ENCODE measurements at regions not wholly inside any gene's neighbourhood (a gene's known extent, or its start where the extent isn't known, plus 50 kb on each side); places are given as distances from the start of the nearest gene placed in this dataset.

GRCh38 chr13:85659493-85659892 lies 139.7 kb downstream of the SLITRK6 start:
- TF ChIP-seq EZH2phosphoT487 (IDR thresholded peaks at IDR 0.05; ENCODE audit: borderline replicate concordance, low read length): no peak
- TF ChIP-seq, protein P1, sequence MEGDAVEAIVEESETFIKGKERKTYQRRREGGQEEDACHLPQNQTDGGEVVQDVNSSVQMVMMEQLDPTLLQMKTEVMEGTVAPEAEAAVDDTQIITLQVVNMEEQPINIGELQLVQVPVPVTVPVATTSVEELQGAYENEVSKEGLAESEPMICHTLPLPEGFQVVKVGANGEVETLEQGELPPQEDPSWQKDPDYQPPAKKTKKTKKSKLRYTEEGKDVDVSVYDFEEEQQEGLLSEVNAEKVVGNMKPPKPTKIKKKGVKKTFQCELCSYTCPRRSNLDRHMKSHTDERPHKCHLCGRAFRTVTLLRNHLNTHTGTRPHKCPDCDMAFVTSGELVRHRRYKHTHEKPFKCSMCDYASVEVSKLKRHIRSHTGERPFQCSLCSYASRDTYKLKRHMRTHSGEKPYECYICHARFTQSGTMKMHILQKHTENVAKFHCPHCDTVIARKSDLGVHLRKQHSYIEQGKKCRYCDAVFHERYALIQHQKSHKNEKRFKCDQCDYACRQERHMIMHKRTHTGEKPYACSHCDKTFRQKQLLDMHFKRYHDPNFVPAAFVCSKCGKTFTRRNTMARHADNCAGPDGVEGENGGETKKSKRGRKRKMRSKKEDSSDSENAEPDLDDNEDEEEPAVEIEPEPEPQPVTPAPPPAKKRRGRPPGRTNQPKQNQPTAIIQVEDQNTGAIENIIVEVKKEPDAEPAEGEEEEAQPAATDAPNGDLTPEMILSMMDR (IDR thresholded peaks at IDR 0.05; ENCODE audit: low read depth, low read length, poor library complexity, severe bottlenecking): no peak
- H4K20me1 ChIP-seq (ENCODE audit: control insufficient read depth, insufficient read depth, low read depth, low read length): no peaks in the 10 kb centered on the region
- H3K4me2 ChIP-seq (ENCODE audit: low read length): no peak overlapping the region
- no peak overlapping the region for H3K27ac ChIP-seq (ENCODE audit: low read depth, low read length)
- no peaks in the 10 kb centered on the region for H3K9me2 ChIP-seq (replicated peaks; ENCODE audit: control insufficient read depth, low read length)
- H3K4me3 ChIP-seq (ENCODE audit: low read length): no peak overlapping the region
- H3K9me3 ChIP-seq (ENCODE audit: control insufficient read depth, insufficient read depth, low read length): no peaks in the 10 kb centered on the region
- H3K79me2 ChIP-seq (ENCODE audit: control insufficient read depth, low read length): no peaks in the 10 kb centered on the region
- no peaks in the 10 kb centered on the region for H3K36me3 ChIP-seq (ENCODE audit: control insufficient read depth, low read length)
- H3K4me1 ChIP-seq (ENCODE audit: control insufficient read depth, low read length): no peaks in the 10 kb centered on the region
- H3F3A ChIP-seq (ENCODE audit: control insufficient read depth, insufficient read depth): no peaks in the 10 kb centered on the region
- H3K27me3 ChIP-seq (ENCODE audit: control insufficient read depth, low read length): no peaks in the 10 kb centered on the region

- TF ChIP-seq EZH2phosphoT487 (IDR thresholded peaks at IDR 0.05; ENCODE audit: borderline replicate concordance, low read length): no peak
- H3K4me3 ChIP-seq (ENCODE audit: low read length): no peak overlapping the region
- H3K9me3 ChIP-seq (ENCODE audit: control insufficient read depth, insufficient read depth, low read length): no peaks in the 10 kb centered on the region
- H3K36me3 ChIP-seq (ENCODE audit: control insufficient read depth, low read length): no peaks in the 10 kb centered on the region
- H3K4me2 ChIP-seq (ENCODE audit: low read length): no peak overlapping the region
- no peaks in the 10 kb centered on the region for H3F3A ChIP-seq (ENCODE audit: control insufficient read depth, insufficient read depth)
- no peaks in the 10 kb centered on the region for H3K9me2 ChIP-seq (replicated peaks; ENCODE audit: control insufficient read depth, low read length)
- H4K20me1 ChIP-seq (ENCODE audit: control insufficient read depth, insufficient read depth, low read depth, low read length): no peaks in the 10 kb centered on the region
- no peaks in the 10 kb centered on the region for H3K79me2 ChIP-seq (ENCODE audit: control insufficient read depth, low read length)
- no peak overlapping the region for H3K27ac ChIP-seq (ENCODE audit: low read depth, low read length)
- H3K27me3 ChIP-seq (ENCODE audit: control insufficient read depth, low read length): no peaks in the 10 kb centered on the region
- no peaks in the 10 kb centered on the region for H3K4me1 ChIP-seq (ENCODE audit: control insufficient read depth, low read length)
Observed at GRCh38 chr13:85657942-85658341, 141.3 kb downstream of the SLITRK6 start.

DNA sequence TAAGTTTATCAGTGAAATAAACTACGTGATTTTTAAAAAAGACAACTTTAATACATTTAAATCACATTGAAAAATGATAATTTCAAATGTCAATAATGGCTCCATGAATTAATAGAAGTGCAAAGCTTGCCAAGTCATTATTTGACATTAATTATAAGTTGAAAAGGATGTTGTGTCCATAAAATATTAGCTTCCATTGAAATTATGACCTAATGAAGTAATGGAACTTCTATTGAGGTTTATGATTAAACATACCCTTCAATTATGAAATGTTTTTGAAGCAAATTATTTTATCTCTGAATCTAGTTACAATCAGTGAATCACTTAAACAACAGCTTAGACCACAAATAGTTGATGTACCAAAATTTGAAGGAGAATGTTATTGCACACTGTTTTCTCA lies 144.2 kb downstream of the SLITRK6 start:
- Histone ChIP-seq H3F3A (ENCODE audit: control insufficient read depth, insufficient read depth) (no peaks in the 10 kb centered on the region), H3K9me3 (ENCODE audit: control insufficient read depth, insufficient read depth, low read length) (no peaks in the 10 kb centered on the region), H3K27ac (ENCODE audit: low read depth, low read length) (no peak overlapping the region), H4K20me1 (ENCODE audit: control insufficient read depth, insufficient read depth, low read depth, low read length) (no peaks in the 10 kb centered on the region), H3K4me1 (ENCODE audit: control insufficient read depth, low read length) (no peaks in the 10 kb centered on the region), H3K36me3 (ENCODE audit: control insufficient read depth, low read length) (no peaks in the 10 kb centered on the region), H3K79me2 (ENCODE audit: control insufficient read depth, low read length) (no peaks in the 10 kb centered on the region), H3K27me3 (ENCODE audit: control insufficient read depth, low read length) (no peaks in the 10 kb centered on the region), H3K4me2 (ENCODE audit: low read length) (no peak overlapping the region), H3K9me2 (replicated peaks; ENCODE audit: control insufficient read depth, low read length) (no peaks in the 10 kb centered on the region), H3K4me3 (ENCODE audit: low read length) (no peak overlapping the region)
- TF ChIP-seq EZH2phosphoT487 (IDR thresholded peaks at IDR 0.05; ENCODE audit: borderline replicate concordance, low read length): no peak
- TF ChIP-seq, protein P1 (IDR thresholded peaks at IDR 0.05; ENCODE audit: low read depth, low read length, poor library complexity, severe bottlenecking): no peak

- Histone ChIP-seq H3K9me2 (replicated peaks; ENCODE audit: control insufficient read depth, low read length) (no peaks in the 10 kb centered on the region), H3F3A (ENCODE audit: control insufficient read depth, insufficient read depth) (no peaks in the 10 kb centered on the region), H3K4me3 (ENCODE audit: low read length) (no peak overlapping the region), H3K4me2 (ENCODE audit: low read length) (no peak overlapping the region), H3K79me2 (ENCODE audit: control insufficient read depth, low read length) (no peaks in the 10 kb centered on the region), H4K20me1 (ENCODE audit: control insufficient read depth, insufficient read depth, low read depth, low read length) (no peaks in the 10 kb centered on the region), H3K27ac (ENCODE audit: low read depth, low read length) (no peak overlapping the region), H3K9me3 (ENCODE audit: control insufficient read depth, insufficient read depth, low read length) (no peaks in the 10 kb centered on the region), H3K4me1 (ENCODE audit: control insufficient read depth, low read length) (no peaks in the 10 kb centered on the region), H3K36me3 (ENCODE audit: control insufficient read depth, low read length) (no peaks in the 10 kb centered on the region), H3K27me3 (ENCODE audit: control insufficient read depth, low read length) (no peaks in the 10 kb centered on the region)
- no peak for TF ChIP-seq EZH2phosphoT487 (IDR thresholded peaks at IDR 0.05; ENCODE audit: borderline replicate concordance, low read length)
- TF ChIP-seq, protein P1 (IDR thresholded peaks at IDR 0.05; ENCODE audit: low read depth, low read length, poor library complexity, severe bottlenecking): no peak
Observed at GRCh38 chr13:85654227-85654626, 145.0 kb downstream of the SLITRK6 start.

Measured in DOHH2 (cell line).